SU-DHL-6 (cell line): ENCODE measurements at regions not wholly inside any gene's neighbourhood (a gene's known extent, or its start where the extent isn't known, plus 50 kb on each side); places are given as distances from the start of the nearest gene placed in this dataset.

Experiments
- H2AFZ ChIP-seq: fragments of 200-600 bp; sonication (generic); 2 replicates; pipeline ENCODE4 v1.6.1; 2014; ENCODE audit warnings: low read depth, mild to moderate bottlenecking, moderate library complexity, mixed read lengths, antibody characterized with exemption, low read length; ENCODE audit not compliant: severe bottlenecking
- H3F3A ChIP-seq: fragments of 200-600 bp; shearing (Covaris generic); 2 replicates; pipeline ENCODE4 v1.6.0; 2016; ENCODE audit warnings: antibody characterized with exemption, mild to moderate bottlenecking; ENCODE audit not compliant: insufficient read depth
- H3K27ac ChIP-seq: fragments of 200-600 bp; sonication (generic); 2 replicates; pipeline ENCODE4 v1.5.1; 2016; ENCODE audit warnings: low read depth, mild to moderate bottlenecking, low read length, moderate library complexity, mixed read lengths
- H3K27me3 ChIP-seq: fragments of 200-600 bp; sonication (generic), shearing (Covaris generic); 2 replicates; pipeline ENCODE4 v1.6.0; 2014; ENCODE audit warnings: mild to moderate bottlenecking, low read length
- H3K36me3 ChIP-seq: fragments of 200-600 bp; sonication (generic); 2 replicates; pipeline ENCODE4 v1.6.1; 2014; ENCODE audit warnings: mild to moderate bottlenecking, low read length, mixed read lengths
- H3K4me2 ChIP-seq: fragments of 300-600, 200-600 bp; shearing (Covaris generic), sonication (generic); 2 replicates; pipeline ENCODE4 v1.6.0; 2014; ENCODE audit warnings: low read length, low read depth, mild to moderate bottlenecking; ENCODE audit not compliant: poor library complexity, severe bottlenecking
- H3K4me3 ChIP-seq: fragments of 200-600 bp; sonication (generic); 2 replicates; pipeline ENCODE4 v1.5.1; 2014; ENCODE audit warnings: antibody characterized with exemption, low read length, mild to moderate bottlenecking, mixed read lengths; ENCODE audit not compliant: insufficient read depth, poor library complexity, severe bottlenecking
- H3K79me2 ChIP-seq: fragments of 200-600 bp; sonication (generic); 2 replicates; pipeline ENCODE4 v1.6.1; 2014; ENCODE audit warnings: mild to moderate bottlenecking, low read length, moderate library complexity; ENCODE audit not compliant: insufficient read depth
- H3K9ac ChIP-seq: fragments of 200-600 bp; sonication (generic); 2 replicates; pipeline ENCODE4 v1.7.0; 2014; ENCODE audit warnings: mild to moderate bottlenecking, low read length
- H3K9me2 ChIP-seq: fragments of 200-600 bp; sonication (generic); replicated peaks from 2 replicates; pipeline ENCODE4 v1.6.1; 2014; ENCODE audit warnings: low read length; ENCODE audit not compliant: insufficient read depth
- H3K9me3 ChIP-seq: fragments of 200-600 bp; sonication (generic); 2 replicates; pipeline ENCODE4 v1.6.1; 2014; ENCODE audit warnings: low read length, mixed read lengths; ENCODE audit not compliant: insufficient read depth
- H4K20me1 ChIP-seq: fragments of 200-600 bp; sonication (generic); 2 replicates; pipeline ENCODE4 v1.6.1; 2014; ENCODE audit warnings: low read depth, mild to moderate bottlenecking, antibody characterized with exemption, low read length, moderate library complexity, mixed read lengths
- CTCF ChIP-seq: fragments of 200-600 bp; sonication (generic); IDR thresholded peaks from one replicate; pipeline ENCODE4 v1.5.1; 2017; ENCODE audit warnings: antibody characterized with exemption, mild to moderate bottlenecking, low read length, moderate library complexity; ENCODE audit not compliant: insufficient read depth, poor library complexity, severe bottlenecking
- EZH2phosphoT487 ChIP-seq: fragments of 200-600 bp; sonication (generic), shearing (Covaris generic); conservative IDR thresholded peaks from 2 replicates; pipeline ENCODE4 v1.6.1; 2018; ENCODE audit warnings: mild to moderate bottlenecking, antibody characterized with exemption, low read length, moderate library complexity, mixed read lengths

GRCh38 chr16:88276591-88276990, 106.2 kb upstream of the ZNF469 start:
- H3K79me2 ChIP-seq = no peaks in the 10 kb centered on the region
- no peaks in the 10 kb centered on the region for H3K9me2 ChIP-seq
- TF ChIP-seq CTCF = no peak
- no peak for TF ChIP-seq EZH2phosphoT487
- no peaks in the 10 kb centered on the region for H3K9me3 ChIP-seq
- H3K27me3 ChIP-seq = no peaks in the 10 kb centered on the region
- H2AFZ ChIP-seq = no peak overlapping the region
- H3K27ac ChIP-seq = no peak overlapping the region
- no peaks in the 10 kb centered on the region for H3F3A ChIP-seq
- H3K4me2 ChIP-seq = no peak overlapping the region
- H3K9ac ChIP-seq = no peak overlapping the region
- H3K4me3 ChIP-seq = no peak overlapping the region
- H4K20me1 ChIP-seq = no peaks in the 10 kb centered on the region
- no peaks in the 10 kb centered on the region for H3K36me3 ChIP-seq

GRCh38 chr16:88279998-88280397, 102.8 kb upstream of the ZNF469 start:
- TF ChIP-seq EZH2phosphoT487 = no peak
- TF ChIP-seq CTCF = no peak
- Histone ChIP-seq H2AFZ (no peak overlapping the region), H3K9ac (no peak overlapping the region), H3K27me3 (no peaks in the 10 kb centered on the region), H3K79me2 (no peaks in the 10 kb centered on the region), H3K9me2 (no peaks in the 10 kb centered on the region), H3K4me3 (no peak overlapping the region), H3K9me3 (no peaks in the 10 kb centered on the region), H3K27ac (no peak overlapping the region), H3F3A (no peaks in the 10 kb centered on the region), H4K20me1 (no peaks in the 10 kb centered on the region), H3K36me3 (no peaks in the 10 kb centered on the region), H3K4me2 (no peak overlapping the region)

- Histone ChIP-seq H2AFZ (no peak overlapping the region), H3K9ac (no peak overlapping the region), H3K4me2 (no peak overlapping the region), H3K36me3 (no peaks in the 10 kb centered on the region), H4K20me1 (no peaks in the 10 kb centered on the region), H3K4me3 (no peak overlapping the region), H3K79me2 (no peaks in the 10 kb centered on the region), H3K27me3 (no peaks in the 10 kb centered on the region), H3K9me3 (peaks cover 6% of the 10 kb centered on the region; the same call in 1 of the 2 replicates), H3K27ac (no peak overlapping the region), H3F3A (no peaks in the 10 kb centered on the region), H3K9me2 (no peaks in the 10 kb centered on the region)
- TF ChIP-seq EZH2phosphoT487 (no peak), CTCF (no peak)
Measured at GRCh38 chr16:88281858-88282563, 100.7 kb upstream of the ZNF469 start.
